Activated T-cell treated with anti-CD3 and anti-CD28 coated beads, Interleukin-2, amount 50 U/mL, for 72 hours (primary cell): ENCODE measurements at regions not wholly inside any gene's neighbourhood (a gene's known extent, or its start where the extent isn't known, plus 50 kb on each side); places are given as distances from the start of the nearest gene placed in this dataset.

Experiments
- ATAC-seq, 2 donors: fragments of 150-1000 bp; cut with Tn5 transposase; replicated peaks in 1 of 2; 2 replicates each; pipeline ENCODE4 v1.10.0; 2021; ENCODE audit warnings: moderate library complexity in 2 of 2, mild to moderate bottlenecking in 1 of 2
- DNase-seq, 2 donors: peaks; one replicate each; pipeline ENCODE4 v3.0.0; 2021 to 2022; ENCODE audit warnings: mixed read lengths in 1 of 2
- H3K27ac Mint-ChIP-seq: one replicate; pipeline ENCODE4 v1.8.0; 2022; ENCODE audit warnings: mild to moderate bottlenecking, moderate library complexity, mixed read lengths
- H3K27me3 Mint-ChIP-seq: one replicate; pipeline ENCODE4 v1.8.0; 2022; ENCODE audit warnings: low read depth, mixed read lengths
- H3K36me3 Mint-ChIP-seq, 2 donors: one replicate each; pipeline ENCODE4 v1.8.0; 2022; ENCODE audit warnings: mixed read lengths in 2 of 2, mild to moderate bottlenecking in 1 of 2; ENCODE audit not compliant: insufficient read depth in 2 of 2
- H3K4me1 Mint-ChIP-seq: one replicate; pipeline ENCODE4 v1.8.0; 2022; ENCODE audit warnings: low read depth, mixed read lengths
- H3K4me3 Mint-ChIP-seq, 2 donors: one replicate each; pipeline ENCODE4 v1.8.0; 2022; ENCODE audit warnings: mild to moderate bottlenecking in 2 of 2, mixed read lengths in 2 of 2, moderate library complexity in 2 of 2
- H3K9me3 Mint-ChIP-seq, 2 donors: one replicate each; pipeline ENCODE4 v1.8.0; 2022; ENCODE audit warnings: mixed read lengths in 2 of 2

DNA sequence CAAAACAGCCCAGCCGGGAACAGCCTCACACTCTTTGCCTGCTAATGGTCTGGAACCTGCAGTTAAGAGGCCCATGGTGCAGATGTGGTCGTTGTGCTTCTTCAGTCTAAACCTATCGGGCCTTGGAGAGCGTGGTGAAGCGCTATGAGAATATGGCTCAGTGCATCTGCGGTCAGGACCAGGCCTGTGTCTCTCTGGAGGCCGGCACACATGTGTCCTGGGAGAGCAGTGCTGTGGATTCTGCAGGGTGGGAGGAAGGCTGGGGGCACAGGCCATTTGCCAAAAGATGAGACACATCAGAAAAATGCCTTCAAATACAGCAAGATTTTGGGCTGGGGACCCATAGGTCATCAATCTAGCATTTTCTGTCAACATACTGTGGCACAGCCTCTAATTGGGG lies 231.5 kb upstream of the GLI3 start:
- ATAC-seq = no peak
- Mint-ChIP-seq H3K4me3 (no peak overlapping the region), H3K4me1 (peaks cover 9% of the 10 kb centered on the region), H3K9me3 (peaks cover 6 to 9% of the 10 kb centered on the region in 2 donors), H3K27me3 (no peaks in the 10 kb centered on the region), H3K27ac (no peak overlapping the region), H3K36me3 (peaks cover 2 to 4% of the 10 kb centered on the region in 2 donors)
- no peak for DNase-seq

DNA sequence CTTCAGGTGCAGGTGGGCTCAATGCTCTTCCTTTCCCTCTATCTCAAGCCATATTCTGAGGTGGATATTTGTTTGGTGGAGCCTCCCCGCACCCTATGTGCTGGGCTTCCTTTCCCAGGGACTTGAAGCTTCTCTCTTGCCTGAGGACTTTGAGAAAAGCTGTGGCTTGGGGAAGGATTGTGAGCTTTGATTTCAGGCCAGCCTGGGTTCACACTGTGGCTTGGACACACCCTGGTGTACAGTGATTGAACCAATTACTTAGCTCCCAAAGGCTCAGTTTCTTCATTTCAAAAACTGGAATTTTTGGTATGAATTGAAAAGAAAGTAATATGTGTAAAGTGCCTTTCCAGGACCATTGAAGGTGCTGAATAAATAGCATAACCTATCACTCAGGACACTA lies 224.5 kb upstream of the GLI3 start:
- Mint-ChIP-seq H3K4me3 (no peak overlapping the region), H3K36me3 (no peaks in the 10 kb centered on the region), H3K9me3 (peaks cover 0 to 7% of the 10 kb centered on the region in 2 donors), H3K27me3 (no peaks in the 10 kb centered on the region), H3K4me1 (no peaks in the 10 kb centered on the region), H3K27ac (no peak overlapping the region)
- no peak for ATAC-seq
- no peak for DNase-seq

DNA sequence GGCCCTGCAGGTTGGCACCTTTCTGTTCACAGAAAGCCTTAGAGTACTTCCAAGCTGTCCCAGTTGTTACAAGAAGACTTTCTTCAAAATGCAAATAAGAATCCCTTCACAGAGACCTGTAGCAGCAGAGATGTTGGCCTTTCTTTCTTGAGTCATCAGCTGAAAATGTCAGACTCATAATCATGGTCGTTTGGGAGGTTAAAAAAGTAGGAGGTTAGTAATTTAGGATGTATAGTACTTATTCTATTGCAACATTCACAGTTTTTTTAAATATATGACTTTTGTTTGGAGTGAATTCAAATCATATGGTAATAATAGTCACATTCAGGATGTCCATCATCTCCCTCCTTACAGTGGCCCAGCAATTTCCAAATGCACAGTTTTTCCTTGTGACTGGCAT lies 223.9 kb upstream of the GLI3 start:
- H3K4me3 Mint-ChIP-seq = no peak overlapping the region
- no peak overlapping the region for H3K27ac Mint-ChIP-seq
- no peaks in the 10 kb centered on the region for H3K27me3 Mint-ChIP-seq
- no peaks in the 10 kb centered on the region for H3K36me3 Mint-ChIP-seq
- H3K9me3 Mint-ChIP-seq = peaks cover 0 to 7% of the 10 kb centered on the region in 2 donors
- H3K4me1 Mint-ChIP-seq = no peaks in the 10 kb centered on the region
- DNase-seq (no peak), ATAC-seq (no peak)

DNA sequence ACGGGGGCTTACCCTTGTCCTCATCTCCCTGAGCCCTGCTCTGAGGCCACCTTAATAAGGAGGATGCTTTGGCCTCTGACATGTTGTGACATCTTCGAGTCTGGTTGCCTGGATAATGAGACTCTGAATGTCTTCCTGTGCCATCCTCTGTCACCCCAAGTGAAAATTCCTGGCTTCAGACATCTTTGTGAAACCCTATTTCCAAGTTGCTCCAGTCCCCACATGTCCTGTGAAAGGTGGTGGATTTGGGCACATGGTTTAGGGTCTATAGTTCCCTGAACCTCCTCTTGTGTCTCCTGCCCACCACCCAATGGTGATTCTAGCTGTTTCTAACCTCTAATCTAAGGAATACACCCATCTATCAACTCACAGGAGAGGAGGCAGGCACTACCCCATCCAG lies 223.1 kb upstream of the GLI3 start:
- no peak for DNase-seq
- Mint-ChIP-seq H3K4me3 (no peak overlapping the region), H3K27me3 (no peaks in the 10 kb centered on the region), H3K27ac (no peak overlapping the region), H3K36me3 (no peaks in the 10 kb centered on the region), H3K9me3 (peaks cover 0 to 5% of the 10 kb centered on the region in 2 donors), H3K4me1 (no peaks in the 10 kb centered on the region)
- ATAC-seq = no peak

DNA sequence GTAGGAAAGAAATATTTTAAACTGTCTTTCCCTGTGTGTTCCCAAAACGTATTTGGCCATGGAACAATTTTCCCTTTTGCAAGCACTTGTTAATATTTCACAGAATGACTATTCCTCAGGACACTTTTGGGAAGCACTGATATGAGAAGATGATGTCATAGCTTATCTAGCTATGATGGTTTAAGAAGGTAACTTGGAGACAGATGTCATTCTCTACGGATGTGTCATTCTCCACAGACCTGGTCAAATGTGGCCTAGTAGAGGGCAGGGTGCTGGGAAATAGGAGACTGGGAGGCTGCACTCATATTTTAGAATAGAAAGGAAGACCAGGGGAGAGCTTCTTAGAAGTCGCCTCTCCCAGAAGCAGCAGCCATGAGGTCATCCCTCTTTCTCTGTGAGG lies 220.7 kb upstream of the GLI3 start:
- ATAC-seq (no peak), DNase-seq (no peak)
- Mint-ChIP-seq H3K9me3 (peaks cover 0 to 1% of the 10 kb centered on the region in 2 donors), H3K4me1 (no peaks in the 10 kb centered on the region), H3K27ac (no peak overlapping the region), H3K36me3 (no peaks in the 10 kb centered on the region), H3K27me3 (peaks cover 2% of the 10 kb centered on the region), H3K4me3 (no peak overlapping the region)

DNA sequence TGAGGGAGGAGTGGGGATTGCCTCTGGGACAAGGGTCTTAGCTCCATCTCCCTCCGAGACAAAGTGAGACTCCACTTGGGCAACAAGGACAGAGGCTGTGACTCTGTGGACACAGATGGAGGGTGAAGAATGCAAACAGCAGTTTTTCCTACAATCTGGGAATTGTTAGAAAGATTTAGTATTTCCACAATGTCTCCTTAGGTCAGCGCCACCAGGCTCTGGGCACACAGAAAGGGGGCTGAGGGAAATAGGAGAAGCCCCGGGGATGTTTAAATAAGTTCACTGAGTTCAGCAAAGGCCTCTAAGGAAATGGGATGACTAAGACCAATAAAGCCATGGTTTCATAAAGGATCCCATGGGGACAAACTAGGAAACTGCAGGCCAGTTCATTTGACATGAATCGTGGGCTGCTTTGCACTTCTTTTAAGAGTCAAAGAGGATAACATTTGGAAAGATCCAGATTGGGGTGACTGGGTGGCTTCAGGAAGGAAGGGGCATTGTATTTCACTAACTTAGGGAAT lies 219.8 kb upstream of the GLI3 start:
- H3K27ac Mint-ChIP-seq = no peak overlapping the region
- H3K36me3 Mint-ChIP-seq = no peaks in the 10 kb centered on the region
- peaks cover 0 to 4% of the 10 kb centered on the region in 2 donors for H3K9me3 Mint-ChIP-seq
- H3K27me3 Mint-ChIP-seq = peaks cover 9% of the 10 kb centered on the region
- H3K4me3 Mint-ChIP-seq = no peak overlapping the region
- ATAC-seq (no peak), DNase-seq (no peak)
- H3K4me1 Mint-ChIP-seq = no peaks in the 10 kb centered on the region

DNA sequence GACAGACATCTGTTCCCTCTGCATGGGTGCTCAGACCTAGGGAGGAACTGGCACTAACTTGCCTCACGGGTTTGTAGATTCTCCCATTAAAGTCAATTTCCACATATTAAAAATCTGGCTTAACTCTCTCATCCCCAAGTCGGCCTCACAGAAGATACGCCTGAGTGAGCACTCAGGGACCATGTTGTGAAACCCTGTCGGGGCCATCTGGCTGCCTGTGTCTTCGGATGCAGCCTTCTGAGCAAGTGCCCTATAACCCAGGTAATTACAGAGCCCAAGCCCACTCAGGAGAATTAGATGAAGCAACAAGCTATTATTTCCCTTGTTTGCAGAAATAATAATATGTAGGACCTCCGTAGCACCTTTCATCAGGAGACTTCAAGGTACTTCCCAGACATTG lies 219.3 kb upstream of the GLI3 start:
- no peaks in the 10 kb centered on the region for H3K36me3 Mint-ChIP-seq
- H3K4me1 Mint-ChIP-seq = no peaks in the 10 kb centered on the region
- H3K4me3 Mint-ChIP-seq = no peak overlapping the region
- H3K27me3 Mint-ChIP-seq = peaks cover 9% of the 10 kb centered on the region
- H3K27ac Mint-ChIP-seq = no peak overlapping the region
- ATAC-seq = no peak
- DNase-seq = no peak
- H3K9me3 Mint-ChIP-seq = peaks cover 0 to 4% of the 10 kb centered on the region in 2 donors

DNA sequence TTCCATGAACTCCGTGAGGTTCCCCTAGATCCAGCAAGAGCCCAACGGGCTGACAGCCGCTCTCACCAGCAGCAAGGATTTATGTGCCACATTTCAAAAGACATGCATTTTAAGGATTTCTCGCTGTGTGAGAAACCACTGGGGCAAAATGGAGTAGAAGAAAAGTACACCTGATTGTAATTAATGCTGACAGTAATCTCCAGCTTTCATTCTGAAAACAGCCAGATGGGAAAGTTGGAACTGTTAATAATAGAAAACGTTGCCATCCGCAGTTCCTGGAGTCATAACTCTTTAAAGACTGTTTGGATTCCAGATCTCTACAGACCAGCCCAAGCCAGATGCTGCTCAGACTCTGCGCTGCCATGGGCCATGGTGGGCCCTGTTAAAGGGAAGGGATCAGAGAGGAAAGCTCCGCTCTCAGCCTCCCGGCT lies 216.9 kb upstream of the GLI3 start:
- H3K9me3 Mint-ChIP-seq = peaks cover 0 to 4% of the 10 kb centered on the region in 2 donors

DNA sequence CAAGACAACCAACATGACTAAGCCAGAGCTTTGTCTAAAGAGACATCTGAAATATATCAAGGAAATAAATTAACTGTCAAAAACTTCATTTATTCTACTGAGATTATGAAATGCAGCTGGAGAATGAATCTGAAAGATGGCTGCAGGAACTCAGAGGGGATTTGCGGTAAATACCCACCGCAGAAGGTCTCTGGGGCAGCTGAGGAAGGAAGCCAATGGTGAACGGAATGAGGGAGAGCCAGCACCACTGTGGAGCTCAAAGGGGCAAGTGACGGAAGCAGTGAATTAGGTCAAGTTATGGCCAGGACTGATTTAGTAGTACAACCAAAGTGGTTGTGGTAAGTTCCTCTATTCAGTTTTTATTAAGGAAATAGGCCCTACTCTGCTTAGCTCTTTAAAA lies 215.3 kb upstream of the GLI3 start:
- no peaks in the 10 kb centered on the region for H3K36me3 Mint-ChIP-seq
- no peak overlapping the region for H3K4me3 Mint-ChIP-seq
- H3K27me3 Mint-ChIP-seq = peaks cover 9% of the 10 kb centered on the region
- no peak overlapping the region for H3K27ac Mint-ChIP-seq
- no peak for ATAC-seq
- DNase-seq = no peak
- peaks cover under 1 to 2% of the 10 kb centered on the region in 2 donors for H3K9me3 Mint-ChIP-seq
- no peaks in the 10 kb centered on the region for H3K4me1 Mint-ChIP-seq

More for the DNA sequence above, 216.9 kb upstream of the GLI3 start:
- Mint-ChIP-seq H3K27me3 (peaks cover 9% of the 10 kb centered on the region), H3K4me1 (no peaks in the 10 kb centered on the region), H3K4me3 (no peak overlapping the region), H3K36me3 (no peaks in the 10 kb centered on the region), H3K27ac (no peak overlapping the region)
- no peak for ATAC-seq
- no peak for DNase-seq

DNA sequence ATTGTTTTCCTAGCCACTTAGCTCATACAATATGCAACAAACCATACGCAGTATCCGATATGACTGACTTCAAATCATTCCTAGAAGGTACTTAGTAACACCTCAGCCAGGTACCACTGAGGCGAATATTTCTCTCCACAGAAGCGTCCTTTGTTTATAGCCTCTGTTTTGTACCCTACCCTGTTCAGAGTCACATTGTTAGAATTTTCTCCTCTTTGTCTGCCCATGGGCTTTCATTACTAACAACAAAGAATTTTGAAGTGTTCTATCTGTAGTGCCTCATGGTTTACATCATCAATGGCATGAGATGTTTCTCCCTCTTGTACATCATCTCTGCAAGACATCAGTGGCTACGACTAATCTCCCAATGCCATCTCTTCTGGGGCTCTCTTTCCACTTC lies 212.4 kb upstream of the GLI3 start:
- ATAC-seq (no peak), DNase-seq (no peak)
- Mint-ChIP-seq H3K27me3 (peaks cover 9% of the 10 kb centered on the region), H3K36me3 (no peaks in the 10 kb centered on the region), H3K4me3 (no peak overlapping the region), H3K27ac (no peak overlapping the region), H3K9me3 (peaks cover 5 to 10% of the 10 kb centered on the region in 2 donors), H3K4me1 (no peaks in the 10 kb centered on the region)

DNA sequence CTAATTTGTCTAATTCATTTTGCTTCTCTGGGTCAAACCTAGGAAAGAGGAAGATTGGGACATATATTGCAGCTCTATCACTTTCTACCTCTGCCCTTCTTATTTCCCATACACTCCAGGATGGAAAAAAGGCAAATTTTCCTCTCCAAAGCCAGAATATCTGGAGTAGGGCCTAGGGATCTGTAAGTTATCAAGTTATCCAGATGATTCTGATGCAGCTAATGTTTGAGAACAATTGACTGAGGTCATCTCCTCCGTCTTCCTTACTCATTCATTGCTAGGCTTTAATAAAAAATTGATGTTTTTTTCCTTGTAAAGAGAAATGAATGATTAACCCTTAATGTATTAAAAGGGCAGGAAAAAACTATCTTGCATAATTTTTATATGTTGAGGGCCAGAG lies 211.9 kb upstream of the GLI3 start:
- peaks cover 6 to 10% of the 10 kb centered on the region in 2 donors for H3K9me3 Mint-ChIP-seq
- H3K4me3 Mint-ChIP-seq = no peak overlapping the region
- ATAC-seq (no peak), DNase-seq (no peak)
- no peaks in the 10 kb centered on the region for H3K36me3 Mint-ChIP-seq
- H3K27ac Mint-ChIP-seq = no peak overlapping the region
- peaks cover 9% of the 10 kb centered on the region for H3K27me3 Mint-ChIP-seq
- no peaks in the 10 kb centered on the region for H3K4me1 Mint-ChIP-seq

DNA sequence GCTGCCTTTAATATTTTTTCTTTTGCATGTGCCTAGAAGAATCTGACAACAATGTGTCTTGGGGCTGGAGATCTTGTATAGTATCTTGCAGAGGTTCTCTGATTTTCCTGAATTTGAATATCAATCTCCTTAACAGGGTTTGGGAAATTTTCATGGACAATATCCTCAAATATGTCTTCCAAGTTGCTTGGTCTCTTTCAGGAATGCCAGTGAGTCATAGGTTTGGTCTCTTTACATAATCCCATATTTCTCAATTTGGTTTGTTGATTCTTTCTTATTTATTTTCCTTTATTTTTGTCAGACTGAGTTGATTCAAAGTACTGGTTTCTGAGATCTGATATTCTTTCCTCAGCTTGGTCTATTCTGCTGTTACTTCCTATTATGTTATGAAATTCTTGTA lies 208.7 kb upstream of the GLI3 start:
- Mint-ChIP-seq H3K27ac (no peak overlapping the region), H3K36me3 (no peaks in the 10 kb centered on the region), H3K4me3 (no peak overlapping the region), H3K4me1 (no peaks in the 10 kb centered on the region), H3K9me3 (peaks cover 4 to 18% of the 10 kb centered on the region in 2 donors), H3K27me3 (no peaks in the 10 kb centered on the region)
- DNase-seq (no peak), ATAC-seq (no peak)

DNA sequence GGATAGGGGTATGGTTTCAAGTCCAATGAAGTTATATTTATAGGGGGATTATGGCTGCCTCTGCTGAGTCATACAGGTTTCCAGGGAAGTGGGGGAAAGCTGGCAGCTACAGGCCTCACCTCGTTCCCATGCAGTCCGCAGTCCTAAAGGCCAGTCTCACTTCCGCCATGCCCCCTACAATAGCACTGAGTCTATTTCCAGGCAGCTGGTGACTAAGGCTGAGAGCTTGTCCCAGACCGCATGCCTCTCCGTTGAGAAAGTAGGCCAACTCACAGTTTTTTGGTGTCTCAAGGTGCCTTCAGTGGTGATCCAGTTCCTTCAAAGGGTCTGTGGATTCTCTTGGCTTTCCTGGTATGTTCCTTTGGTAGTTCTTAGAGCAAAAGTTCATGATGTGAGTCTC lies 203.9 kb upstream of the GLI3 start:
- H3K27me3 Mint-ChIP-seq = no peaks in the 10 kb centered on the region
- peaks cover 16 to 23% of the 10 kb centered on the region in 2 donors for H3K9me3 Mint-ChIP-seq
- H3K36me3 Mint-ChIP-seq = peaks cover 0 to 3% of the 10 kb centered on the region in 2 donors
- ATAC-seq = no peak
- H3K4me3 Mint-ChIP-seq = no peak overlapping the region
- no peak for DNase-seq
- no peak overlapping the region for H3K27ac Mint-ChIP-seq
- H3K4me1 Mint-ChIP-seq = no peaks in the 10 kb centered on the region

DNA sequence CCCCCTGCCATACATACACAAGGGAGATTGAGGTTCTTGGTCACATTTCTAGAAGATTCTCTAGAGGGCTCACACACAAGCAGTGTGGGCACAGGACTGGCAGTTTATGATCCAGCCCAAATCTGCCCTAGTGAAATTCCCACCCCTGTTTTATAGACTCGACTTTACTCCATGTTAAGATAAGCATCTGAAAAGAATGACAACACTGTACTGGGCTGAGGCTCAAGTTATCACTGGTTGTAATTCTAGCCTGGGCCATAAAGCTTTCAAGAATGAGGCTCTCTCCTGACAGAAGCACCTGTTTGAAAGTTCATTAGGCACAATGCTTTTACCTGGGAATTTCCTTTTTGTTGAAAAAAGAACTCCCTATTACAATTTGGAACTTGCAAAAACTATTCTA lies 195.6 kb upstream of the GLI3 start:
- ATAC-seq (no peak), DNase-seq (no peak)
- Mint-ChIP-seq H3K4me3 (no peak overlapping the region), H3K27me3 (no peaks in the 10 kb centered on the region), H3K27ac (no peak overlapping the region), H3K4me1 (no peaks in the 10 kb centered on the region), H3K36me3 (peaks cover 0 to 3% of the 10 kb centered on the region in 2 donors), H3K9me3 (peaks cover 5 to 9% of the 10 kb centered on the region in 2 donors)
